Activated T-helper 17 cell treated with anti-CD3 and anti-CD28 coated beads, Interleukin-2, amount 50 U/mL, for 72 hours (primary cell): ENCODE measurements at regions not wholly inside any gene's neighbourhood (a gene's known extent, or its start where the extent isn't known, plus 50 kb on each side); places are given as distances from the start of the nearest gene placed in this dataset.
"Not testable (repeated sequence)": the region's sequence is repeated elsewhere in the genome, so short reads cannot be mapped to it uniquely, and the experiment has no call there.

Experiments used
- ATAC-seq: fragments of 150-1000 bp; cut with Tn5 transposase; replicated peaks from 2 replicates; pipeline ENCODE4 v1.10.0; 2021; ENCODE audit warnings: mild to moderate bottlenecking, moderate library complexity
- H3K27ac Mint-ChIP-seq: one replicate; pipeline ENCODE4 v1.8.0; 2022; ENCODE audit warnings: mixed read lengths
- H3K27me3 Mint-ChIP-seq: one replicate; pipeline ENCODE4 v1.8.0; 2022; ENCODE audit warnings: mixed read lengths
- H3K36me3 Mint-ChIP-seq: one replicate; pipeline ENCODE4 v1.8.0; 2022; ENCODE audit warnings: low read depth, mild to moderate bottlenecking, mixed read lengths
- H3K4me1 Mint-ChIP-seq: one replicate; pipeline ENCODE4 v1.8.0; 2022; ENCODE audit warnings: mixed read lengths
- H3K4me3 Mint-ChIP-seq: one replicate; pipeline ENCODE4 v1.8.0; 2022; ENCODE audit warnings: mild to moderate bottlenecking, mixed read lengths
- H3K9me3 Mint-ChIP-seq: one replicate; pipeline ENCODE4 v1.8.0; 2022; ENCODE audit warnings: mixed read lengths

DNA sequence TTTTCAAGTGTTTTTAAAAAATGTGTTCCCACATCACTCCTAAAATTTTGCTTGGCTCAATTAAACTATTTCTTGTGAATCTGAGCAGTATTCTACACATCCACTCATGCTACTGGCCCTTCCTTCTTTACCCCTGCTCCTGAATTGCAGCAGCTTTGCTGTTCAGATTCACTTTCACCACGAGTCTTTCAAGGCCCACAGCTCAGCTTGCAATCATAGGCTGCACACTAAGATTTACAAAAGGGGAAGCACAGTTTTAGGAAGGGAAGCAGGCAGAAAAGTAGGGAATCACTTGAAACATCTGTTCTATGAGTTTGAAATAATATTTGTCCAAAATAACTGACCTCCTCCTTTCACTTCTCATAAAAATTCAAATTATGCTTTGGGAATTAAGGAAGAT, 70.9 kb upstream of the EDEM3 start:
- no peak for ATAC-seq
- Mint-ChIP-seq H3K4me3 (no peak overlapping the region), H3K4me1 (peaks cover 20% of the 10 kb centered on the region), H3K27me3 (no peaks in the 10 kb centered on the region), H3K36me3 (peaks cover 93% of the 10 kb centered on the region), H3K27ac (peak overlapping the region; percentile 51), H3K9me3 (no peaks in the 10 kb centered on the region)

DNA sequence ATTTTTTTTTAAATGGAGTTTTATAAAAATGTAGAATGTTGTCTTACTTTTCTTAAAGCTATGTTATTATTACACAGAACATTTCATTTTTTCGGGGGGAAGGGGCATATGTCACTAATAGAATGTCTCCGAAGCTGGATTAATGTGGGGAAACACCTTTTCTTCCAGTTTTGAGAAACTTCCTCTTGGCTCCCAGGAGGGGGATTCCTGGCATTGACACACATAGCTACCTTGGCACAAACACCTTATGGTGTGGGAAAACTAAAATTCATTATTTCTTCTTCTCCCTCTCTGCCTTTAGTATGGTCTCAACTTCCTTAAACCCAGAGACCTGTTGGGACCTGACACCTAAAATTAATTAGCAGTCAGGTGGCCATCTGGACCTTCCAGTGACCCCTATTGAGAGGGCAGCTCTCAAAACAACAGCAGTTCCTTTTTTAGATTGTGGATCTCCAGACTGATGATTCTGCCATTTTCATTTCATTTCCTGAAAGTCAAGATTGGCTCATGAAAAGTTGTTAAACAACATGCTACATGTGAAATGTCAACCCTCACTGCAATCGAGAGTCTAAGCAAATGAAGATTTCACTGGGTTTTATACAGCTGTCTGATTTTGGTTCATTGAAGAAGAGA, 70.1 kb upstream of the EDEM3 start:
- Mint-ChIP-seq H3K27me3 (no peaks in the 10 kb centered on the region), H3K4me1 (peaks cover 20% of the 10 kb centered on the region), H3K9me3 (no peaks in the 10 kb centered on the region), H3K27ac (peak overlapping the region; percentile 51), H3K36me3 (peaks cover 91% of the 10 kb centered on the region), H3K4me3 (no peak overlapping the region)
- ATAC-seq, result no peak

DNA sequence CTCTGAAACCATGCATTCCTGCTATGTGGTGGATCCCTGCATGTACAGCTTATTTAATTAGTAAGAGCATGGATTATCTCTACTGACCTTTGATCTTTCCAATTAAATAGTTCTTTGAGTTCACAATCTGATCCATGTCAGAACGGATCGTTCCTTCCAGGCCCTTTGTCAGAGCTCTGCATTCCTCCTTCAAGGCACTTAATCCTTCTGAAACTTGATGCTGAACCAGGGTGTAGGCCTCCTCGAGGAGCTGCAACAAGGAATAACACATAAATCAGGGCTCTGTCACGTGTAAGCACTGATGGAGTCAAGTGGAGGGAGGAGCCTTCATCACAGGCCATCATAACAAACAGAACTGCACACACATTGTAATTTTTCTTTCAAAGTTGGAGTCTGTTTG, 68.4 kb upstream of the EDEM3 start:
- Mint-ChIP-seq H3K4me3 (no peak overlapping the region), H3K27me3 (no peaks in the 10 kb centered on the region), H3K9me3 (no peaks in the 10 kb centered on the region), H3K27ac (no peak overlapping the region), H3K36me3 (peaks cover 95% of the 10 kb centered on the region), H3K4me1 (peaks cover 15% of the 10 kb centered on the region)
- no peak for ATAC-seq

DNA sequence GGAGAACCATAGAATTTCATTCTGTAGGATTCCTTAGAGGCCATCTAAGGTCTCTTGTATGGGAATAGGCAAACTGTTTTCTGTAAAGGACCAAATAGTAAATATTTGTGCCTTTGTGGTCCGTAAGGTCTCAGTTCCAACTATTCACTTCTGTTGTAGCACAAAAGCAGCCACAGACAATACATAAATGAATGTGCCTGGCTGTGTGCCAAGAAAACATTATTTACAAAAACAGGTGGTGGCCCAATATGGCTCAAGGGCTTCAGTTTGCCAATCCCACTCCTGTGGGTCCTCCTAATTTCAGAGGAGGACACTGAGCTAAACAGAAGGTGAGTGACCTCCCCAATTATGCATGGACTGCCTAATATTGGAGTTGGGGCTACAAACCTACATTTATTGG, 67.6 kb upstream of the EDEM3 start:
- Mint-ChIP-seq H3K4me3 (no peak overlapping the region), H3K9me3 (no peaks in the 10 kb centered on the region), H3K4me1 (peaks cover 15% of the 10 kb centered on the region), H3K27ac (no peak overlapping the region), H3K27me3 (no peaks in the 10 kb centered on the region), H3K36me3 (peaks cover 97% of the 10 kb centered on the region)
- no peak for ATAC-seq

DNA sequence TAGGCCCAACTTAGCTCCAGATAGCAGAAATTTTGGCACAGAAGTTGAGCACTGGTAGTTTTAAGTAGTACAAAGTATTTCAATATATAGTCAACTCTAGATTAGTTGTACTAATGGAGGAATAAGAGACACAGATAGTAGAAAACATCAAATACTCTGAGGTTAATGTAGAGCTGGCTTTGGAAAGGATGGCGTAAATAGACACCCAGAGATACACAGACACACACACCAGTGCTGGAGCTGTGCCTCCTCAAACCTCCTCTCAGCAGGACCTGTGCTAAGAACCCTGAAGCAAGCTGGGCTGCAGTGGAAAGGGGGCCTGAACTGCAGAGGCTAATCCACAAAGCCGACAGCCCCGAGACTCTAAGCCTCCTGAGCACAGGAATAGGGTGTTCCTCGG, 67.0 kb upstream of the EDEM3 start:
- Mint-ChIP-seq H3K27ac (peak overlapping the region; percentile 26), H3K36me3 (peaks cover 98% of the 10 kb centered on the region)

DNA sequence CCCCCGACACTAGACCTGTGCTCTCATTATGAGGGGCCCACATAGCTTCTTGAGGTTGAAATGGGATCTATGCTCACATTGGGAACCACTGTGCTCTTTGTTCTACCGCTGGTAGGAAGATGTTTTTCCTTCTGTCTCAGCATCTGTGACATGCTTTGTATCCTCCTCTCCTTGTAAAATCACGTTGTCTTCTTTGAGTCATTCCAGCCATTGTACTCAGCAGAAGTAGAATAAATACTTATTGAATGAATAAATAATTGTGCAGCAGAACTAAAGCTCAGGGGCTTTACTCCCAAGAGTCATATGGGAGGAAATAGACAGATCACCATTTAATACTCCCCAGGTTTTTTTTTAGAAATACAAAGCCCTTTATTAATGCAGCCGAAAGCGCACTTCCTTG, 66.3 kb upstream of the EDEM3 start:
- Mint-ChIP-seq H3K36me3 (peaks cover 95% of the 10 kb centered on the region), H3K27me3 (no peaks in the 10 kb centered on the region), H3K4me1 (peaks cover 10% of the 10 kb centered on the region), H3K4me3 (no peak overlapping the region), H3K9me3 (no peaks in the 10 kb centered on the region), H3K27ac (no peak overlapping the region)
- no peak for ATAC-seq

More for the DNA sequence above, 67.0 kb upstream of the EDEM3 start:
- no peak for ATAC-seq
- H3K4me3 Mint-ChIP-seq, result no peak overlapping the region
- peaks cover 15% of the 10 kb centered on the region for H3K4me1 Mint-ChIP-seq
- no peaks in the 10 kb centered on the region for H3K27me3 Mint-ChIP-seq
- H3K9me3 Mint-ChIP-seq, result no peaks in the 10 kb centered on the region

DNA sequence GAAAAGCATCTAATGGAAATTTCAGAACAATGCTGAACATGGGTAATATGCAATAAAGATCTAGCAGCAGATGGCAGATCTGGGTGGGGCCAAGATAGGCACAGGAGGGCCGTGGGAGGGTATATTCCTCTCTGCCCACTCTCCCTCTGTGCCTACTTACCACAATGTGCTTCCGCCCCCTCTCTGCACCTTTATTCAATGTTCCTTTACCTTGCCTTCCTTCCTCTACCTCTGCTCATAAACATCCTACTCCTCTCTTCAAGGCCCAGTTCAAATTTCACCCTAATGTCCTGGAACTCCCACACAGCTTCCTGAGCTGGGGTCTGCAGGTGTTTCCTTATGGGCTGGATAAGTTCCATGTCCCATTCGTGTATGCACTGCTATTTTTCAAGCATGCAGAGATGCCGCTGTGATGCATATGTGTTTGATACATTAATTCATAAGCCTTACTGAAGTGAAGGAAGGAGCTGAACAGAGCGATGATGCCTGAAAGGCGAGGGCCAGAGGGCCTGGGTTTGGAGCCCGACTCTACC, 65.6 kb upstream of the EDEM3 start:
- Mint-ChIP-seq H3K27ac (no peak overlapping the region), H3K36me3 (peaks cover 91% of the 10 kb centered on the region), H3K4me1 (peaks cover 4% of the 10 kb centered on the region), H3K4me3 (no peak overlapping the region), H3K9me3 (no peaks in the 10 kb centered on the region), H3K27me3 (no peaks in the 10 kb centered on the region)
- ATAC-seq, result no peak

DNA sequence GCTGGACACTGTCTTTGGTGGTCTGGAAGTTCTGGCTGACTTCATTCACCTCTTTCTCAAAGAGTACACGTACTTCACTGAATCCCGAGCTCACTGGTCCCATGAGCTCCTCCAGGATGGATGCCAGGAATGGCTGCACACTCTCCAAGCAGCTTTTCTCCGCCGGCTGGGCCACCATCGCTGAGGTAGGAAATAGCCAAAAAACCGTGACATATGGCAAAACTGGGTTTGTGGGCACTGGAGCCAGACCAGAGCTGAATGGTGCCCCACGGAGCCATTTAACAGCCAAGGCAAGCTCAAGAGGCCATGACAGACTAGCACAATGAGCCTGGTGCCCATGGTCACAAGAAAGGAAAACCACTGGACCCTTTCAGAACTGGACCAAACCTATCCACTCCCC, 64.0 kb upstream of the EDEM3 start:
- H3K4me3 Mint-ChIP-seq, result no peak overlapping the region
- H3K4me1 Mint-ChIP-seq, result no peaks in the 10 kb centered on the region
- H3K9me3 Mint-ChIP-seq, result no peaks in the 10 kb centered on the region

DNA sequence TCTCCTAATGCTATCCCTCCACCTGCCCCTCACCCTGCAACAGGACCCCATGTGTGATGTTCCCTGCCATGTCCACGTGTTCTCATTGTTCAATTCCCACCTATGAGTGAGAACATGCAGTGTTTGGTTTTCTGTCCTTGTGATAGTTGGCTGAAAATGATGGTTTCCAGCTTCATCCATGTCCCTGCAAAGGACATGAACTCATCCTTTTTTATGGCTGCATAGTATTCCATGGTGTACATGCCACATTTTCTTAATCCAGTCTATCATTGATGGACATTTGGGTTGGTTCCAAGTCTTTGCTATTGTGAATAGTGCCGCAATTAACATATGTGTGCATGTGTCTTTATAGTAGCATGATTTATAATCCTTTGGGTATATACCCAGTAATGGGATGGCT, 62.3 kb upstream of the EDEM3 start:
- H3K27ac Mint-ChIP-seq, ATAC-seq, H3K9me3 Mint-ChIP-seq, H3K4me1 Mint-ChIP-seq, H3K4me3 Mint-ChIP-seq, H3K27me3 Mint-ChIP-seq: not testable (repeated sequence)
- H3K36me3 Mint-ChIP-seq, result peaks cover 74% of the 10 kb centered on the region

More for the DNA sequence above, 64.0 kb upstream of the EDEM3 start:
- H3K36me3 Mint-ChIP-seq, result peaks cover 80% of the 10 kb centered on the region
- no peak for ATAC-seq
- H3K27ac Mint-ChIP-seq, result peak overlapping the region; percentile 6
- H3K27me3 Mint-ChIP-seq, result no peaks in the 10 kb centered on the region

DNA sequence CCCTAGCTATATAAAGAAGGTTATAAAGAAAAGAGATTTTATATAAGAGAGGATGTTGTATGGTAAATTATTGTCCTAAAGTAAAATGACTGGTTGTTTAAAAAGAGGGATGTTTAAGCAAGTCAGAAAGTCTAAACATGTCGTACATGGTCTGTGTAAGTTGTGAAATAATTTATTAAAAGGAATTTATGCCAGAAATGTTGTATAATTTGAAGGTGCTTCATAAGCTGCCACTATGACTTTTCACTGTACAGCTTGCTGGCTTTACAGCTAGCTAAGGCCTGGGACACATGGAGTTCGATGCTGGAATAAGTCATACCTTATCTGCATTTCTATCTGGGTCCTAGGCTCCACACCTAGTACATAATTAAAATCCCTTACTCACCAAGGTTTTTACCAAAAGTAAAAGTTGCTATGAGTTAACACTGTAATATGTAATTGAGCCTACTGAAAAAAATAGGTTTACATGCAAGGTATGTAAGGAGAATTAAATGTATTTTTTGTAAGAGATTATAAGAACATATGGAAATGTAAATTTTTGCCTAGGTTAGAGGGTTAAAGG, 59.0 kb upstream of the EDEM3 start:
- Mint-ChIP-seq H3K9me3 (no peaks in the 10 kb centered on the region), H3K4me3 (no peak overlapping the region), H3K27ac (no peak overlapping the region), H3K36me3 (peaks cover 65% of the 10 kb centered on the region), H3K27me3 (no peaks in the 10 kb centered on the region), H3K4me1 (no peaks in the 10 kb centered on the region)
- ATAC-seq, result no peak

DNA sequence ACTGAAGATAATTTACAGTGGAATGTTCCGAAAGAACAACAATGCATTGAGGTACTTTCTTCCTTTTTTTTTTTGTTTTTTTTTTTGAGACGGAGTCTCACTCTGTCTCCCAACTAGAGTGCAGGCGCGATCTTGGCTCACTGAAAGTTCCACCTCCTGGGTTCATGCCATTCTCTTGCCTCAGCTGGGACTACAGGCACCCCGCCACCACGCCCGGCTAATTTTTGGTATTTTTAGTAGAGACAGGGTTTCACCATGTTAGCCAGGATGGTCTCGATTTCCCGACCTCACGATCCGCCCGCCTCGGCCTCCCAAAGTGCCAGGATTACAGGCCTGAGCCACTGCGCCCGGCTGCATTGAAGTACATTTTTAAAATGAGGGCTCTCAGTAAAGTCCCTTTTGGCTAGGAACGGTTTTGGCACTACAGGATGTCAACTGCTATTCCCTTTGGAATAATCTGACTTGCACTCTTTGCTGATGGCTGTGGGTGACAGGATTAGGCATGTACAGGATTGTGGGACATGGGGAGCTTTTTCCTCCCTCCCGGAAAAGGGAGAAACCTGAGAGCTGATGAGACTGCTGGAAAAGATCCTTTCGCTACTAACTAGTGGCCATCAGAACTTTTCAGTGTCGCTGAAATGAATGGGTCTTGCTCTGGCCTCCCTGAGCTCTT, 56.9 kb upstream of the EDEM3 start:
- H3K27me3 Mint-ChIP-seq, result no peaks in the 10 kb centered on the region
- no peak overlapping the region for H3K4me3 Mint-ChIP-seq
- no peak overlapping the region for H3K27ac Mint-ChIP-seq
- ATAC-seq, result no peak
- peaks cover 63% of the 10 kb centered on the region for H3K36me3 Mint-ChIP-seq
- H3K4me1 Mint-ChIP-seq, result no peaks in the 10 kb centered on the region
- H3K9me3 Mint-ChIP-seq, result no peaks in the 10 kb centered on the region

DNA sequence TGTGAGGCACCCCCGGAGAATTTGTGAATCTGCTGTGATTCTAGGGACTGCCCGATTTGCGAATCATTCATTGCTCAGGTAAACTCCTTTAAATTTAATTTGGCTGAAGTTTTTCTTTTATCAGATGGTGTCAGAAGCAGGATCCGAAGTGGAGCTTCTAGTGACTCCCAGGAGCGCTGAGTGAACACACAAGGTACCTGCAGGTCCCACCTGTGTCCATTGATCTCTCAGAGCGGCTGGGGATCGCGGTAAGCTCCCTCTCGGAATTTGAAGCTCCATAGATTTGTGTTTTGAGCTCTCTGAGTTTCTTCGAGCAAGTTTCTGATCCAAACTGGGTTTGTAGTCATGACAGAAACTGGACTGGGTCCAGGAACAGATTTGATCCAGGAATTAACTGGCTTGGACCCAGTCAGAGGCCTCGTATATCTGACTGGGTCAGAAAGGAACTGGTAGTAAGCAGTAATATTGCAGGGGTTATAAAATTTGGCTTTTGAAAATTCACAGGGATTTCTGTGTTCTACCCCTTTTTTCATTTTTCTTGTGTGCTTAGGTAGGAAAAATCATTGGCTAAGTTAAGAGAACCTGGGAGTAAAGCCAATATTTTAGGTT, 56.2 kb upstream of the EDEM3 start:
- Mint-ChIP-seq H3K9me3 (no peaks in the 10 kb centered on the region), H3K27me3 (no peaks in the 10 kb centered on the region)
- ATAC-seq, result no peak

DNA sequence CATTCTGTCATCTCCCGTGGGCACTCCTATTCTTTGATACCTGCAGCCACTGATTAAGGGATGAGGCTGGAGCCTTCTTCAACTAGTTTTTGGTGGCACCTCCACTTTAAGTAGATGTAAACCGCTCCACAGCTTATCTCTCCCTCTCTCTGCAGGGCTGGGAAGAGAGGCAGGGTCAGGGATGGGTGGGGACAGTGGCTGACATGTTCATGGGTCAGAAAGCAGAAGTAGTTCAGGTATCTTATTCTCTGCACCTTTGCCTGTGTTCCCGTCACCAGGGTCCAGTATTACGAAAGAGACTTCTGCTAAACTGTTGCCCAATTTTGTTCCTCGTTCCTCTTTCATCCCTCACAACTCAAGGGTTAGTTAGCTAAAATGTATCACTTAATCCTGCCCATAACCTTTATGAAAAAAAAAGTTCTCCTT, 51.7 kb upstream of the EDEM3 start:
- no peak overlapping the region for H3K27ac Mint-ChIP-seq
- peaks cover 79% of the 10 kb centered on the region for H3K36me3 Mint-ChIP-seq
- no peaks in the 10 kb centered on the region for H3K27me3 Mint-ChIP-seq
- no peaks in the 10 kb centered on the region for H3K4me1 Mint-ChIP-seq
- no peak overlapping the region for H3K4me3 Mint-ChIP-seq
- H3K9me3 Mint-ChIP-seq, result no peaks in the 10 kb centered on the region
- ATAC-seq, result no peak

More for the DNA sequence above, 56.2 kb upstream of the EDEM3 start:
- Mint-ChIP-seq H3K4me3 (no peak overlapping the region), H3K27ac (no peak overlapping the region), H3K36me3 (peaks cover 62% of the 10 kb centered on the region), H3K4me1 (no peaks in the 10 kb centered on the region)

DNA sequence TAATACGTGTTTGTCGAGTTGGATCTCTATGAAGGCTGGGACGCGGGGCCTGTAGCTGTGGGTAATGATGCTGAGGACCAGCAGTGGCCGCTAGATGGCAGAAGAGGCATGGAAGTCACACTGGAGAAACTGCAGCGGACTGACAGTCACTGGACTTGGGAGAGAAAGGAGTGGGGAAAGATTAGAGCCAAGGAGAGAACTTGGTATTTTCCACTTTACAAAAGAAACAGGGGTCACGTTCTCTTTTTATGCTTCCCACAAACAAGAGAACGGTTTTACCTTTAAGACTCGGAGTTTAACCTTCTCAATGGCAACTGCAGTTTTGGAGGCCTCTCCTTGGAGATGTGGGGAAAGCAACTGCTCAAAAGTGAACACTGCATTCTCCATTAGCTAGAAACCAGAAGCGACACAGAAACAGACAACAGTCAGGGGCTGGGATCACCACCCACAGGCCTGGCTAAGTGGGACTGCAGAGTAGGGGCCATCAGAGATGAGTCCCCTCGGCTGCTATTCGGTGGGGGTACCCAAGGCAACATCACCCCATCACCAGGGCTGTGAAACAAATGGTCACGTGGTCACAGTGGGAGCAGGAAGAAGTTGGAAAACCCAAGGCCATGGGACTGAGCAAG, 51.1 kb upstream of the EDEM3 start:
- Mint-ChIP-seq H3K27ac (peak overlapping the region; percentile 23), H3K36me3 (peaks cover 79% of the 10 kb centered on the region)

More for the DNA sequence above, 51.1 kb upstream of the EDEM3 start:
- no peaks in the 10 kb centered on the region for H3K27me3 Mint-ChIP-seq
- H3K4me3 Mint-ChIP-seq, result no peak overlapping the region
- no peaks in the 10 kb centered on the region for H3K9me3 Mint-ChIP-seq
- no peaks in the 10 kb centered on the region for H3K4me1 Mint-ChIP-seq
- peak; percentile 99 for ATAC-seq
